DOHH2 (cell line): ENCODE measurements at regions not wholly inside any gene's neighbourhood (a gene's known extent, or its start where the extent isn't known, plus 50 kb on each side); places are given as distances from the start of the nearest gene placed in this dataset.
"Not testable (repeated sequence)": the region's sequence is repeated elsewhere in the genome, so short reads cannot be mapped to it uniquely, and the experiment has no call there.

Experiments used
- H3F3A ChIP-seq: fragments of 200-600 bp; sonication (generic), shearing (Covaris generic); 2 replicates; pipeline ENCODE4 v1.6.0; 2016; ENCODE audit warnings: antibody characterized with exemption, mild to moderate bottlenecking; ENCODE audit not compliant: control insufficient read depth, insufficient read depth
- H3K27ac ChIP-seq: fragments of 200-600 bp; sonication (generic); 2 replicates; pipeline ENCODE4 v1.5.1; 2014; ENCODE audit warnings: low read depth, mild to moderate bottlenecking, low read length, moderate library complexity
- H3K27me3 ChIP-seq: fragments of 200-600 bp; sonication (generic); 2 replicates; pipeline ENCODE4 v1.6.1; 2014; ENCODE audit warnings: mild to moderate bottlenecking, low read length, mixed read lengths; ENCODE audit not compliant: control insufficient read depth
- H3K36me3 ChIP-seq: fragments of 200-600 bp; sonication (generic); 2 replicates; pipeline ENCODE4 v1.6.1; 2014; ENCODE audit warnings: mild to moderate bottlenecking, low read length, moderate library complexity, mixed read lengths; ENCODE audit not compliant: control insufficient read depth
- H3K4me1 ChIP-seq: fragments of 200-600 bp; sonication (generic); 2 replicates; pipeline ENCODE4 v1.6.1; 2014; ENCODE audit warnings: mild to moderate bottlenecking, low read length, mixed read lengths; ENCODE audit not compliant: control insufficient read depth
- H3K4me2 ChIP-seq: fragments of 200-600 bp; sonication (generic); 2 replicates; pipeline ENCODE4 v1.6.0; 2014; ENCODE audit warnings: mild to moderate bottlenecking, low read length, moderate library complexity
- H3K4me3 ChIP-seq: fragments of 200-600 bp; sonication (generic); 2 replicates; pipeline ENCODE4 v1.5.1; 2014; ENCODE audit warnings: mild to moderate bottlenecking, low read length, mixed read lengths
- H3K79me2 ChIP-seq: fragments of 200-600 bp; sonication (generic); 2 replicates; pipeline ENCODE4 v1.6.1; 2014; ENCODE audit warnings: mild to moderate bottlenecking, low read length, mixed read lengths; ENCODE audit not compliant: control insufficient read depth
- H3K9me2 ChIP-seq: fragments of 200-600 bp; sonication (generic); replicated peaks from 2 replicates; pipeline ENCODE4 v1.6.1; 2014; ENCODE audit warnings: mild to moderate bottlenecking, low read length, mixed read lengths; ENCODE audit not compliant: control insufficient read depth
- H3K9me3 ChIP-seq: fragments of 200-600 bp; sonication (generic); 2 replicates; pipeline ENCODE4 v1.6.1; 2014; ENCODE audit warnings: antibody characterized with exemption, low read length, mixed read lengths; ENCODE audit not compliant: control insufficient read depth, insufficient read depth
- H4K20me1 ChIP-seq: fragments of 200-600 bp; sonication (generic); 2 replicates; pipeline ENCODE4 v1.6.0; 2014; ENCODE audit warnings: low read depth, mild to moderate bottlenecking, antibody characterized with exemption, low read length, moderate library complexity; ENCODE audit not compliant: control insufficient read depth, insufficient read depth
- EZH2phosphoT487 ChIP-seq: fragments of 200-600 bp; sonication (generic); IDR thresholded peaks from 2 replicates; pipeline ENCODE4 v1.6.1; 2017; ENCODE audit warnings: borderline replicate concordance, mild to moderate bottlenecking, antibody characterized with exemption, low read length, moderate library complexity, mixed read lengths
- TF ChIP-seq, protein P1 (sequence below): fragments of 200-600 bp; sonication (generic); IDR thresholded peaks from one replicate; pipeline ENCODE4 v1.5.1; 2014; ENCODE audit warnings: antibody characterized with exemption, mild to moderate bottlenecking, low read depth, low read length; ENCODE audit not compliant: poor library complexity, severe bottlenecking

DNA sequence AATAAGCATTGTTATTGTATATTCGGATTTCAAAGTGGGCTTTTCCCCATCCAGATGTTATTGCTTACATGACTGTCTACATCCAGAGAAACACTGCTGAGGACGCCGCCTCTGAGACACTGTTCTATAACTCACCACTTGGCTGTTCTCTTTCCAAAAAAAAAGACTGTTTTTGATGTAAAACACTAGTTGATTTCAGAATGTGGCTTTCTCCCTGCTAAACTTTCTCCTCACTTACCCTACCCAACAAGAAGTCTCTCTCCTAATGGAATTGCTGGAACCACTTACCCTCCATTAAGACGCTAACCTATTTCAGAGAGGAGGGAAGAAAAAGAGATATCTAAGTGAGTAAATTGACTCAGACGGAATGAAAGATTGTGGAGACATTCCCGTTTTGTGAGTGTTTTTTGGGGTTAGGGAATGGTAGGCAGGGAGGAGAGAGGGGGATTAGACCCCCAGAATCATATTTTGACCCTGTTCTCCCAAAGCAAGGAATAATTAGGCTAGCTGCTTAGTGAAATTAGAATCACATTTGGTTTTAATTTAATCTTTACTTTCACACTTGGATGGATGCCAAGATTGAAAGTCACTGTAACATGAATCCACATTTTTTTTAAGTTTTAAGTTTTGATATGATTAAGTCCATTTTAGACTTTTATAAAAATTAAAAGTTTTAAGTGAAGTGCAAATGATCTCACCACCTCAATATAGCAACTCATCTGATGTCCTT is 174.9 kb downstream of the CHIC2 start:
- no peak overlapping the region for H3K4me3 ChIP-seq
- H3K27me3 ChIP-seq: no peaks in the 10 kb centered on the region
- TF ChIP-seq, protein P1, sequence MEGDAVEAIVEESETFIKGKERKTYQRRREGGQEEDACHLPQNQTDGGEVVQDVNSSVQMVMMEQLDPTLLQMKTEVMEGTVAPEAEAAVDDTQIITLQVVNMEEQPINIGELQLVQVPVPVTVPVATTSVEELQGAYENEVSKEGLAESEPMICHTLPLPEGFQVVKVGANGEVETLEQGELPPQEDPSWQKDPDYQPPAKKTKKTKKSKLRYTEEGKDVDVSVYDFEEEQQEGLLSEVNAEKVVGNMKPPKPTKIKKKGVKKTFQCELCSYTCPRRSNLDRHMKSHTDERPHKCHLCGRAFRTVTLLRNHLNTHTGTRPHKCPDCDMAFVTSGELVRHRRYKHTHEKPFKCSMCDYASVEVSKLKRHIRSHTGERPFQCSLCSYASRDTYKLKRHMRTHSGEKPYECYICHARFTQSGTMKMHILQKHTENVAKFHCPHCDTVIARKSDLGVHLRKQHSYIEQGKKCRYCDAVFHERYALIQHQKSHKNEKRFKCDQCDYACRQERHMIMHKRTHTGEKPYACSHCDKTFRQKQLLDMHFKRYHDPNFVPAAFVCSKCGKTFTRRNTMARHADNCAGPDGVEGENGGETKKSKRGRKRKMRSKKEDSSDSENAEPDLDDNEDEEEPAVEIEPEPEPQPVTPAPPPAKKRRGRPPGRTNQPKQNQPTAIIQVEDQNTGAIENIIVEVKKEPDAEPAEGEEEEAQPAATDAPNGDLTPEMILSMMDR: no peak
- TF ChIP-seq EZH2phosphoT487: no peak
- H4K20me1 ChIP-seq: no peaks in the 10 kb centered on the region
- no peak overlapping the region for H3K4me2 ChIP-seq
- no peak overlapping the region for H3K27ac ChIP-seq
- no peaks in the 10 kb centered on the region for H3K9me2 ChIP-seq
- no peaks in the 10 kb centered on the region for H3K9me3 ChIP-seq
- no peaks in the 10 kb centered on the region for H3F3A ChIP-seq
- H3K36me3 ChIP-seq: no peaks in the 10 kb centered on the region
- no peaks in the 10 kb centered on the region for H3K79me2 ChIP-seq
- no peaks in the 10 kb centered on the region for H3K4me1 ChIP-seq

DNA sequence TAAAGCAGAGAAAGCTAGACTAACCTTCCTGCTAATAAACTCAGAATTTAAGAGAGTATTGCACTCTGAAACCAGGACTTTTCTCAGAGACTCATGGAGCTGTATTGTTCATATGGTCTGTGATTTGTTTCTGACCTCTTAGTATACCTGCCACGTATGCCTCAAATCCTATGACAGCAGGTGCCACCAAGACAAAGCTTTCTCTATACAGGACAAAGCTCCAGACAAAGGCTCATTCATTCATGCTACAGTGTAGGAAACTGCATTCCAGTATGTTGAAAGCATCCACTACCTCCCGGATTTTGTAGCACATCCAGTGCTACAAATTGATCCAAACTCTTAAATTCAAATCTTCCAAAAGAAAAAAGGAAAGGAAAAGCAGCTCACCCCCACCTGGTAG is 178.3 kb downstream of the CHIC2 start:
- H3K27me3 ChIP-seq: no peaks in the 10 kb centered on the region
- no peaks in the 10 kb centered on the region for H3K36me3 ChIP-seq
- H3K4me1 ChIP-seq: no peaks in the 10 kb centered on the region
- H3K9me2 ChIP-seq: no peaks in the 10 kb centered on the region
- H4K20me1 ChIP-seq: no peaks in the 10 kb centered on the region
- TF ChIP-seq, protein P1: no peak
- TF ChIP-seq EZH2phosphoT487: no peak
- no peak overlapping the region for H3K4me3 ChIP-seq
- no peaks in the 10 kb centered on the region for H3K9me3 ChIP-seq
- no peak overlapping the region for H3K27ac ChIP-seq
- no peaks in the 10 kb centered on the region for H3K79me2 ChIP-seq
- no peak overlapping the region for H3K4me2 ChIP-seq
- H3F3A ChIP-seq: no peaks in the 10 kb centered on the region

DNA sequence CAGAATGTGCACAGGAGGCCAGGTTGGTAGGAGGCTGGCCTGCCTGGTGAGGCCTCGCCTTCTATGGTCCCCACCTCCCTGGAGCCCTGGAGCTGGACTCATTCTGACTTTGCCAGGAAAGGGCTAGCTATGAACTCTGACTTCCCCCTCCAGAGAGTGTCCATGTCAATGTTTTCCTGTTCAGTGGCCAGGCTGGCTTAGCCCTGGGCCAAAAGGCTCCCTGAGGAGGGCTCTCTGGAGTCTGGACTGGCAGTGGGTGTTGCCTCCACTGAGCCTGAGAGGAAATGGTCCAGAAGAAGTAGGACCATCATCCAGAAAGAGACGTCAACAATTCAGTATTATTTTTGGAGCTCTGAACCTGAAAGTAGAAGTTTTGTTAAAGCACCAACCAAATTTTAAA is 178.7 kb downstream of the CHIC2 start:
- H3K4me1 ChIP-seq: no peaks in the 10 kb centered on the region
- no peaks in the 10 kb centered on the region for H3F3A ChIP-seq
- no peak overlapping the region for H3K4me2 ChIP-seq
- TF ChIP-seq, protein P1: no peak
- no peak for TF ChIP-seq EZH2phosphoT487
- H3K9me2 ChIP-seq: no peaks in the 10 kb centered on the region
- no peaks in the 10 kb centered on the region for H3K79me2 ChIP-seq
- no peaks in the 10 kb centered on the region for H3K9me3 ChIP-seq
- H3K4me3 ChIP-seq: no peak overlapping the region
- H4K20me1 ChIP-seq: no peaks in the 10 kb centered on the region
- H3K27me3 ChIP-seq: no peaks in the 10 kb centered on the region
- no peaks in the 10 kb centered on the region for H3K36me3 ChIP-seq
- H3K27ac ChIP-seq: no peak overlapping the region

DNA sequence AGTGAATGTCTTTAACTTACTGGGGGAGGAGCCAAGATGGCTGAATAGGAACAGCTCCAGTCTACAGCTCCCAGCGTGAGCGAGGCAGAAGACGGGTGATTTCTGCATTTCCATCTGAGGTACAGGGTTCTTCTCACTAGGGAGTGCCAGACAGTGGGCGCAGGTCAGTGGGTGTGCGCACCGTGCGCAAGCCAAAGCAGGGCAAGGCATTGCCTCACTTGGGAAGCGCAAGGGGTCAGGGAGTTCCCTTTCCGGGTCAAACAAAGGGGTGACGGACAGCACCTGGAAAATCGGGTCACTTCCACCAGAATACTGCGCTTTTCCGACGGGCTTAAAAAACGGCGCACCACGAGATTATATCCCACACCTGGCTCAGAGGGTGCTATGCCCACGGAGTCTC is 187.3 kb downstream of the CHIC2 start:
- not testable (repeated sequence) for H3K4me3 ChIP-seq, H3K9me2 ChIP-seq, H3K36me3 ChIP-seq, H3K79me2 ChIP-seq, H3K4me2 ChIP-seq, H3K27me3 ChIP-seq, H3K4me1 ChIP-seq, H3K9me3 ChIP-seq, H4K20me1 ChIP-seq, H3K27ac ChIP-seq, H3F3A ChIP-seq
